K562 (cell line): ENCODE measurements at regions not wholly inside any gene's neighbourhood (a gene's known extent, or its start where the extent isn't known, plus 50 kb on each side); places are given as distances from the start of the nearest gene placed in this dataset.

ENCODE experiments used
- ATAC-seq: fragments of 200-7000 bp; cut with Tn5 transposase; 3 replicates; pipeline ENCODE4 v1.9.1; 2020; ENCODE audit warnings: moderate library complexity
- BruUV-seq: library from RNA; stranded (reverse); fragments of 400-500 nt; replicated peaks from 2 replicates; lab custom pipeline; 2021; lab: Mats Ljungman, UMichigan
- CTCF ChIA-PET: fragments of 300-600 bp; formaldehyde crosslinking; extraction: SDS; loops from one replicate; lab custom pipeline; 2021; ENCODE audit warnings: low intra/inter-chr PET ratio; lab: Yijun Ruan, JAX
- POLR2A ChIA-PET: fragments of 300-600, 350-650 bp; sonication (Branson Sonifier 250); formaldehyde crosslinking; extraction: SDS; loops from one replicate; lab custom pipeline; 2021; ENCODE audit warnings: antibody characterized with exemption, inconsistent platforms; lab: Yijun Ruan, JAX
- DNase-seq, 4 experiments: peaks; one replicate each; pipeline versions ENCODE4 v3.0.0 to v3.0.0-alpha.2; 2011 to 2018; ENCODE audit warnings: low spot score in 3 of 4, mixed read lengths in 3 of 4; ENCODE audit errors: extremely low read depth in 1 of 4
- FAIRE-seq: peaks from 2 replicates; lab custom pipeline; 2011; peaks lifted over from hg19 to GRCh38; lab: Jason Lieb, UNC
- H2AFZ ChIP-seq: 2 replicates; pipeline ENCODE4 v1.6.0; 2011; ENCODE audit warnings: low read depth, low read length, control low read depth, inconsistent platforms
- H3K27ac ChIP-seq: fragments of 200-600 bp; 3 replicates; pipeline ENCODE4 v1.8.0; 2011; ENCODE audit warnings: low read depth, mild to moderate bottlenecking, control low read depth, inconsistent platforms, low read length, moderate library complexity, mixed read lengths; ENCODE audit errors: extremely low read depth
- H3K27me3 ChIP-seq, 2 experiments: fragments of 300-600 bp in 1 of 2; 2 replicates in 1 of 2; 3 replicates in 1 of 2; pipeline versions ENCODE4 v1.6.0 to v1.8.0; 2011; ENCODE audit warnings: inconsistent platforms in 2 of 2, low read length in 2 of 2, mild to moderate bottlenecking in 1 of 2, mixed read lengths in 1 of 2, moderate library complexity in 1 of 2; ENCODE audit not compliant: control insufficient read depth in 2 of 2, insufficient read depth in 2 of 2
- H3K36me3 ChIP-seq: fragments of 300-600 bp; 3 replicates; pipeline ENCODE4 v1.8.0; 2011; ENCODE audit warnings: mild to moderate bottlenecking, low read length, inconsistent platforms; ENCODE audit not compliant: control insufficient read depth, insufficient read depth
- H3K4me1 ChIP-seq, 2 experiments: fragments of 200-600 bp in 1 of 2; replicated peaks in 1 of 2; 2 replicates in 1 of 2; 3 replicates in 1 of 2; pipeline versions ENCODE4 v1.5.1 to v1.8.0; 2011; ENCODE audit warnings: inconsistent platforms in 2 of 2, low read length in 2 of 2, mild to moderate bottlenecking in 1 of 2, mixed read lengths in 1 of 2, moderate library complexity in 1 of 2; ENCODE audit not compliant: control insufficient read depth in 2 of 2, insufficient read depth in 2 of 2
- H3K4me2 ChIP-seq: 2 replicates; pipeline ENCODE4 v1.6.1; 2011; ENCODE audit warnings: low read length, control low read depth, inconsistent platforms, mixed read lengths; ENCODE audit not compliant: insufficient read depth
- H3K4me3 ChIP-seq: fragments of 200-600 bp; sonication (generic), shearing (Covaris generic); 2 replicates; pipeline ENCODE4 v1.5.1; 2016; ENCODE audit warnings: control low read depth, inconsistent platforms
- H3K79me2 ChIP-seq: fragments of 200-600 bp; 3 replicates; pipeline ENCODE4 v1.8.0; 2011; ENCODE audit warnings: low read length, inconsistent platforms; ENCODE audit not compliant: control insufficient read depth, insufficient read depth
- H3K9ac ChIP-seq, 2 experiments: 2 replicates each; pipeline versions ENCODE4 v1.6.0 to v1.6.1; 2011; ENCODE audit warnings: low read depth in 2 of 2, low read length in 2 of 2, control low read depth in 1 of 2, inconsistent platforms in 1 of 2, mild to moderate bottlenecking in 1 of 2, mixed read lengths in 1 of 2; ENCODE audit not compliant: insufficient read depth in 1 of 2
- H3K9me1 ChIP-seq: one replicate; pipeline ENCODE4 v1.6.0; 2011; ENCODE audit warnings: inconsistent platforms, mild to moderate bottlenecking, low read length, moderate library complexity; ENCODE audit not compliant: control insufficient read depth, insufficient read depth
- H3K9me3 ChIP-seq: replicated peaks from 2 replicates; pipeline ENCODE4 v1.5.1; 2011; ENCODE audit warnings: low read depth, low read length, inconsistent platforms; ENCODE audit not compliant: control insufficient read depth, insufficient read depth
- H4K20me1 ChIP-seq: replicated peaks from 2 replicates; pipeline ENCODE4 v1.6.1; 2011; ENCODE audit warnings: low read length, inconsistent platforms, mixed read lengths; ENCODE audit not compliant: control insufficient read depth, insufficient read depth
- CBX8 ChIP-seq: fragments of 200-600 bp; sonication (generic); IDR thresholded peaks from 2 replicates; pipeline ENCODE4 v1.6.1; 2012; ENCODE audit warnings: borderline replicate concordance, mixed run types, low read depth, mild to moderate bottlenecking, moderate library complexity, mixed read lengths, low read length, control low read depth, inconsistent platforms; ENCODE audit not compliant: poor library complexity, severe bottlenecking; ENCODE audit errors: extremely low read depth
- ELF2 ChIP-seq: fragments of 250-450 bp; sonication (Bioruptor Pico); IDR thresholded peaks from 2 replicates; pipeline ENCODE4 v1.5.0; 2021; ENCODE audit warnings: mild to moderate bottlenecking
- GABPA ChIP-seq: fragments of 200-800 bp; sonication (Bioruptor generic); conservative IDR thresholded peaks from 2 replicates; pipeline ENCODE4 v1.6.1; 2016; ENCODE audit warnings: low read depth, missing genetic modification characterization, missing compliant biosample characterization
- JUN ChIP-seq, 2 experiments: sonication (generic) in 1 of 2; formaldehyde crosslinking in 1 of 2; IDR thresholded peaks; 2 replicates each; pipeline versions ENCODE4 v1.6.1 to v1.8.0; 2012 to 2022; ENCODE audit warnings: borderline replicate concordance in 2 of 2, mild to moderate bottlenecking in 2 of 2, improper control_type of control experiment in 1 of 2, low read depth in 1 of 2, low read length in 1 of 2, missing genetic modification reagents in 1 of 2
- MAZ ChIP-seq, 2 experiments: fragments of 450-650 bp in 1 of 2; sonication (generic) in 1 of 2; formaldehyde crosslinking; IDR thresholded peaks in 1 of 2; conservative IDR thresholded peaks in 1 of 2; 2 replicates each; pipeline versions ENCODE4 v1.4.0 to v1.5.0; 2020; ENCODE audit warnings: mild to moderate bottlenecking in 1 of 2, missing genetic modification reagents in 1 of 2
- NEUROD1 ChIP-seq: fragments of 150-350 bp; IDR thresholded peaks from 2 replicates; pipeline ENCODE4 v1.6.1; 2014; ENCODE audit warnings: borderline replicate concordance, low read length, low read depth; ENCODE audit not compliant: partially characterized antibody
- NONO ChIP-seq, 2 experiments: fragments of 200-400 bp in 1 of 2; fragments of 450-650 bp in 1 of 2; formaldehyde crosslinking in 1 of 2; IDR thresholded peaks; 2 replicates each; pipeline ENCODE4 v1.6.1; 2017; ENCODE audit warnings: low read depth in 2 of 2, mild to moderate bottlenecking in 2 of 2, moderate library complexity in 2 of 2, low read length in 1 of 2
- PREB ChIP-seq: sonication (generic); formaldehyde crosslinking; IDR thresholded peaks from 2 replicates; pipeline ENCODE4 v1.8.1; 2023; ENCODE audit warnings: mild to moderate bottlenecking, missing genetic modification reagents
- SPI1 ChIP-seq: IDR thresholded peaks from 2 replicates; pipeline ENCODE4 v1.6.1; 2011; ENCODE audit warnings: low read depth, low read length, control low read depth, borderline replicate concordance
- TAF1 ChIP-seq: IDR thresholded peaks from 2 replicates; pipeline ENCODE4 v1.6.1; 2011; ENCODE audit warnings: mild to moderate bottlenecking, low read length, moderate library complexity; ENCODE audit not compliant: insufficient read depth, control insufficient read depth, severe bottlenecking; ENCODE audit errors: extremely low read depth
- ZNF140 ChIP-seq: fragments of 250-450 bp; sonication (Bioruptor Pico); IDR thresholded peaks from 2 replicates; pipeline ENCODE4 v1.8.0; 2021; ENCODE audit warnings: moderate library complexity, mild to moderate bottlenecking, inconsistent platforms
- ZNF511 ChIP-seq: sonication (generic); formaldehyde crosslinking; IDR thresholded peaks from 2 replicates; pipeline ENCODE4 v1.8.0; 2022; ENCODE audit warnings: mild to moderate bottlenecking, missing genetic modification reagents
- ZNF76 ChIP-seq: fragments of 250-450 bp; sonication (Bioruptor Pico); IDR thresholded peaks from 2 replicates; pipeline ENCODE4 v1.4.0; 2020; ENCODE audit warnings: mild to moderate bottlenecking, moderate library complexity, borderline replicate concordance
- WGBS: fragments of 100-300 bp; shearing (Covaris generic); methylation state at CpG from one replicate; pipeline ENCODE4 v1.1.6; 2016; ENCODE audit warnings: low coverage, mixed read lengths; ENCODE audit not compliant: insufficient coverage; ENCODE audit errors: missing lambda C conversion rate; 5-methylcytosine and 5-hydroxymethylcytosine counted together
- in situ Hi-C: fragments of 300-500 bp; cut with MboI; formaldehyde crosslinking; loops from 4 replicates; pipeline ENCODE4 v1.15.0; 2018; ENCODE audit warnings: inconsistent platforms, mixed read lengths
- intact Hi-C: fragments of 100-400 bp; cut with micrococcal nuclease; formaldehyde crosslinking; loops from 2 replicates; pipeline ENCODE4 v1.14.2; 2022

- 0% methylated on average over 6 of the region's 6 CpGs for WGBS
- Histone ChIP-seq H3K36me3 (no peaks in the 10 kb centered on the region), H3K9ac (no peak overlapping the region), H3K27me3 (peaks cover 0 to 9% of the 10 kb centered on the region in 2 experiments; a peak in 1 of 5 replicates), H3K9me1 (no peaks in the 10 kb centered on the region), H3K79me2 (no peaks in the 10 kb centered on the region), H3K9me3 (no peaks in the 10 kb centered on the region), H3K4me3 (no peak overlapping the region), H2AFZ (no peak overlapping the region), H3K4me1 (no peaks in the 10 kb centered on the region), H3K27ac (no peak overlapping the region), H3K4me2 (no peak overlapping the region), H4K20me1 (no peaks in the 10 kb centered on the region)
- in situ Hi-C loops (no loop called here), intact Hi-C loops (no loop called here)
- BruUV-seq, result no TSS peak
- ChIA-PET POLR2A (no interaction called here), CTCF (no interaction called here)
- TF ChIP-seq GABPA (no peak), NEUROD1 (no peak), NONO (IDR thresholded peaks at IDR 0.05; ENCODE audit: low read depth in 2 of 2, low read length in 1 of 2) (no peak), ELF2 (CRISPR knock-in tag) (no peak), CBX8 (no peak), SPI1 (no peak), MAZ (CRISPR knock-in tag; conservative IDR thresholded peaks at IDR 0.05 in 1 of 2, IDR thresholded peaks at IDR 0.05 in 1 of 2) (no peak), TAF1 (no peak), ZNF140 (CRISPR knock-in tag) (no peak), JUN (IDR thresholded peaks at IDR 0.05; ENCODE audit: borderline replicate concordance, low read depth, low read length) (no peak), JUN (CRISPR knock-in tag; IDR thresholded peaks at IDR 0.05; ENCODE audit: borderline replicate concordance) (no peak), ZNF511 (CRISPR knock-in tag) (no peak), PREB (CRISPR knock-in tag) (no peak), ZNF76 (CRISPR knock-in tag) (no peak)
- ATAC-seq (no peak), DNase-seq (no peak), FAIRE-seq (no peak)
Observed at GRCh38 chr16:49026566-49027181, 255.0 kb downstream of the CBLN1 start.
